ENCODE measurements at regions not wholly inside any gene's neighbourhood (a gene's known extent, or its start where the extent isn't known, plus 50 kb on each side); places are given as distances from the start of the nearest gene placed in this dataset.

DNA sequence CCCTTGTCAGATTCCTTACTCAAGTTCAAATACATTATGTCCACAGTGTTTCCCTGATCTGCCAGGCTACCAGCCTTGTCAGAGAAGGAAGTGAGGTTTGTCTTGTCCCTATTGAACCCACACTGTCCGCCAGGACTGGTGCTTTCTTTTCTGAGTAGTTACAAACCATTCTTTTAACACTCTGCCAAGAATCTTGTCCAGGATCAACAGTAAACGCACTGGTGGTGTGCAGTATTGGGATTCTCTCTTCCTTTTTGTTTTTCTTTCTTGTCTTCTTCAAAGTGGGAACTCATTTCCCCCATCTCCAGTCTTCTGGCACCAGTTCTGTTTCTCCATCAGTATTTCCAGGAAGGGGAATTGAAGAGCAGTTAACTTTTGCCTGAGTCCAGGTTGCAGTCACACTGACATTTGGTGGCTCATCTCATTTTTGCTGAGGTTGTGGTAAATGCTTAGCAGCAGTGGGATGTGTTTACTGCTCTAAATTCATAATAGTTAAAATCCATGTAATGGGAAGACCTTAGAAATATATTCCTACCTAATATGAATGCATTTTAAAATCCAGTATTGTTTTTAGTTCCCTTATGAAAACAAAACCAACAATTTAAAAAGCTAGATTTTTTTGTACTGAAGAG, 295.3 kb downstream of the PRL start:
- ATAC-seq (ENCODE audit: low read depth) (no peak), DNase-seq (ENCODE audit: low spot score in 2 of 2) (no peak)
- Mint-ChIP-seq H3K4me1 (no peaks in the 10 kb centered on the region), H3K9me3 (no peaks in the 10 kb centered on the region), H3K27ac (no peak overlapping the region), H3K27me3 (no peaks in the 10 kb centered on the region), H3K4me3 (no peak overlapping the region), H3K36me3 (no peaks in the 10 kb centered on the region)

DNA sequence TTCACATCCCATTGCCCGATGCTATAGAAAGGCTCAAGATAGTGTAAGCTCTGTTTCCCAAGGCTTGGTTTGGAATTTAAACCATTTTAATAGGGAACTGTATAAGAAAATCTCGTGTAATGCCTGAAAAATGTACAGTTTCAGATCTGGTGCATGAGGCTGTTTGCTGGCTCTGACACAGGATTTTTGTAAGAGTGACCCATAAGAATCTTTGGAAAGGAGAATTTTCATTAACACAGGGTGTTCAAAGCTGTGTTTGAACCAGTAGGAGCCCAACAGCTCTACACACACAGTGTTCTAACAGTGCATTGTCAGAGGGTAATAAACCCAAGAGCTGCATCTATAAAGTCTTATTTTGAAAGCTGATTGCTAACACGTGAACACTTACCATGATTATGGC, 293.5 kb downstream of the PRL start:
- H3K27ac Mint-ChIP-seq: no peak overlapping the region
- H3K27me3 Mint-ChIP-seq: no peaks in the 10 kb centered on the region
- H3K9me3 Mint-ChIP-seq: no peaks in the 10 kb centered on the region
- DNase-seq (ENCODE audit: low spot score in 2 of 2) (no peak), ATAC-seq (ENCODE audit: low read depth) (no peak)
- H3K4me1 Mint-ChIP-seq: no peaks in the 10 kb centered on the region
- no peak overlapping the region for H3K4me3 Mint-ChIP-seq
- no peaks in the 10 kb centered on the region for H3K36me3 Mint-ChIP-seq

DNA sequence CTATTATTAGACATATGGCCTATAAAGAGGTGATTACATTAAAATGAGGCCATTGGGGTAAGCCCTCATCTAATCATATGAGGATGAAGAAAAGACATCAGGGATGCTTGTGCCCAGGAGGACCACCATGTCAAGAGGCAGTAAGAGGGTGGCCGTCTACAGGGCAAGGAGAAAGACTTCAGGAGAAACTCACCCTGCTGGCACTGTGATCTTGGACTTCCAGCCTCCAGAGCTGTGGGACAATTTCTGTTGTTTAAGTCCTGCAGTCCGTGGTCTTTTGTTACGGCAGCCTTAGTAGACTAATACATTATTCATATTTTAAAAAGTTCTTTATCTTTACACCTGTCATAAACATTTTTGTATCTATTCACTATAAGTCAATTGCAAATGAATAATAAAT, 290.0 kb downstream of the PRL start:
- H3K4me3 Mint-ChIP-seq: no peak overlapping the region
- no peak for DNase-seq (ENCODE audit: low spot score in 2 of 2)
- no peak for ATAC-seq (ENCODE audit: low read depth)
- H3K27ac Mint-ChIP-seq: no peak overlapping the region
- H3K9me3 Mint-ChIP-seq: peaks cover 2% of the 10 kb centered on the region
- H3K4me1 Mint-ChIP-seq: no peaks in the 10 kb centered on the region
- H3K27me3 Mint-ChIP-seq: no peaks in the 10 kb centered on the region
- no peaks in the 10 kb centered on the region for H3K36me3 Mint-ChIP-seq

DNA sequence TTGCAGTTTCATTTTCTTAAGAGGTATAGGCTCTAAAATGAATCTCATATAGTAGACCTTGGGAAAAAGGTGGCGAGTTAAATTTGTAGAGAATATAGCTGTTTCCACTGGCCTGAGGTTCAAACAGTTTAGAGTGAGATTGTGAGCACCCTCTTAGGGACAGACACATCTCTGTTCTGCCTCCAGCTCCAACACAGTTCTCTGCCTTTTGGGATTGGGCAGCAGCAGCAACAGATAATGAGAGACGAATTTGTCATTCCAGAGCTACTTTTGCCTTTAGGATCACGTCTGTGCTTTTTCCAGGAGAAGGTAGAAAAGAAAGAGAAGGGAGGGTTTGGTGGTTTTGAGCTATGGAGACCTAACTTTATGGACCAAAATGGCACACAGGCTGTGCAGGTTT, 289.4 kb downstream of the PRL start:
- DNase-seq (ENCODE audit: low spot score in 2 of 2) (no peak), ATAC-seq (ENCODE audit: low read depth) (no peak)
- H3K27ac Mint-ChIP-seq: no peak overlapping the region
- H3K4me3 Mint-ChIP-seq: no peak overlapping the region
- H3K36me3 Mint-ChIP-seq: no peaks in the 10 kb centered on the region
- peaks cover 2% of the 10 kb centered on the region for H3K9me3 Mint-ChIP-seq
- no peaks in the 10 kb centered on the region for H3K27me3 Mint-ChIP-seq
- H3K4me1 Mint-ChIP-seq: no peaks in the 10 kb centered on the region

DNA sequence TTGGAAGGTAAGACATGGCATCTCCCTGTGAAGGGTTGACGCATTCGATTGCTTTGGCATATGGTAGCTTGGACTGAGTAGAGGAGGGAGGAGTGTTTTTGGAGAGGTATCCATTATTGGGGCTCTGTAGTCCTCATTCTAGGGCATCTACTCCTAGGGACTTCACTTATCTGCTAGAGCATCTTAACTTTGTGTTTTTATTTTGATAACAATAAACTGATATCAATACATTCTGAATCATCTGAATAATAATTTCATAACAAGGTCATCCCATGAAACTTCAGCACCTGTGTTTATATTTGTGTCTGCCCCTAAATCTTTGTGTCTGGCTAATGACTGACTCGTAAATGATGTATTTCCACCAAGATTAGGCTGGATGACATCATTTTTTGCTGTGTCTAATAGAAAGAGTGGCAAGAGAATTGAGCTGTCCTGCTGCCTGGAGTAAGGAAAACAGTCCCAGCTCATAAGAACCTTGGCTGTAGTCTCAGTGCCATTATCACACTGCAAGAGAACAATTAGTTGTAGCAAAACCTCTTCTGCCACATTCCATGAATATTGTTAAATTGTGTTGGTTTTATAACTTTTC, 288.5 kb downstream of the PRL start:
- DNase-seq (ENCODE audit: low spot score in 2 of 2): no peak
- Mint-ChIP-seq H3K9me3 (peaks cover 2% of the 10 kb centered on the region), H3K36me3 (no peaks in the 10 kb centered on the region), H3K27ac (no peak overlapping the region), H3K4me1 (no peaks in the 10 kb centered on the region), H3K27me3 (no peaks in the 10 kb centered on the region), H3K4me3 (no peak overlapping the region)
- no peak for ATAC-seq (ENCODE audit: low read depth)

DNA sequence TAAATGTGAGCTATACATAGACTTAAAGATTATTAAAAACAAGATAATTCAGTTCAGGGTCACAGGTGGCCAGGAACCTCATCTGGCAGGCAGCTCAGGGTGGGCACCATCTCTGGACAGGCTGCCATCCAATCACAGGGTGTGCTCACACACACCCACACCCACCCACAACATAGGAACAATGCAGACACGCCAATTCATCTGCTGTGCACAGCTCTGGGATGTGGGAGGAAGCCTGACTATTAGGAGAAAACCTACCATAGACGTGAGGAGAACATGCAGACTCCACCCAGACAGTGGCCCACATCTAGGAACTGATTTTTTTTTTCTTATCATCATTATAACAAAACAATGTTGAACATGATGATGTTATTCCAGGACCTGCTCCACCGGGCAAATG, 286.7 kb downstream of the PRL start:
- no peaks in the 10 kb centered on the region for H3K4me1 Mint-ChIP-seq
- H3K27ac Mint-ChIP-seq: no peak overlapping the region
- no peaks in the 10 kb centered on the region for H3K36me3 Mint-ChIP-seq
- H3K27me3 Mint-ChIP-seq: no peaks in the 10 kb centered on the region
- H3K9me3 Mint-ChIP-seq: peaks cover 6% of the 10 kb centered on the region
- DNase-seq (ENCODE audit: low spot score in 2 of 2) (no peak), ATAC-seq (ENCODE audit: low read depth) (no peak)
- no peak overlapping the region for H3K4me3 Mint-ChIP-seq

DNA sequence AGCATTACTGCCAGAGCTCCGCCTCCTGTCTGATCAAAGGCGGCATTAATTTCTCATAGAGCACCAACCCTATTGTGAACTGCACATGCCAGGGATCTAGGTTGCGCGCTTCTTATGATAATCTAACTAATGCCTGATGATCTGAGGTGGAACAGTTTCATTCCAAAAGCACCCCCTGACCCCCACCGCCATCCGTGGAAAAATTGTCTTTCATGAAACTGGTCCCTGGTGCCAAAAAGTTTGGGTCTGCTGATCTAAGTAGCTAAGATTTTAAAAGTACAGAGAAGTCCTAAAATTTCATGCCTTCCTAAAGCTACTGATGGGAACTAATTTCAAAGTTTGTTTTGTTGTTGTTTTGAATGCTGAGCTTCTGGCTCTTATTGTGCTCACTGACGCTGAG, 281.6 kb downstream of the PRL start:
- Mint-ChIP-seq H3K4me3 (no peak overlapping the region), H3K27me3 (no peaks in the 10 kb centered on the region), H3K9me3 (peaks cover 6% of the 10 kb centered on the region), H3K4me1 (no peaks in the 10 kb centered on the region), H3K27ac (no peak overlapping the region), H3K36me3 (no peaks in the 10 kb centered on the region)
- ATAC-seq (ENCODE audit: low read depth): no peak
- DNase-seq (ENCODE audit: low spot score in 2 of 2): no peak

DNA sequence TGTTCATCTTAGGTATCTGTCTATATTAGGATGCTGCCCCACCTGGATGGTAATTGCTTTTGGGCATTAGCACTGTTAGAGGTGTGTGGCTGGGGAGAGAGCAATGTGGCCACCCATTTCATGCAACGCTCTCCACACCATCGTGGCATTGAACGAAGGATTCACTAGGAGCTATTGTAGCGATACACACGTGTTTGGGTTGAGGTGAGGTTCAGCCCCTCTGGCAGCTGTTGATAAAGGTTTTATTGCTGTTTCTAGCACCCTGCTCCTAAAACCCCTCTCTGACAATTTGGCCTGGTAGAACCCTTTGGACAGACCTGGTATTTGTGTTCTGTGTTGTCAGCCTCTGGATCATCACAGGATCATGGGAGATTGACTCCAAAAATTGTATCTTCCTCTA, 280.9 kb downstream of the PRL start:
- ATAC-seq (ENCODE audit: low read depth) (no peak), DNase-seq (ENCODE audit: low spot score in 2 of 2) (no peak)
- Mint-ChIP-seq H3K4me1 (no peaks in the 10 kb centered on the region), H3K27me3 (no peaks in the 10 kb centered on the region), H3K27ac (no peak overlapping the region), H3K9me3 (peaks cover 6% of the 10 kb centered on the region), H3K4me3 (no peak overlapping the region), H3K36me3 (no peaks in the 10 kb centered on the region)

DNA sequence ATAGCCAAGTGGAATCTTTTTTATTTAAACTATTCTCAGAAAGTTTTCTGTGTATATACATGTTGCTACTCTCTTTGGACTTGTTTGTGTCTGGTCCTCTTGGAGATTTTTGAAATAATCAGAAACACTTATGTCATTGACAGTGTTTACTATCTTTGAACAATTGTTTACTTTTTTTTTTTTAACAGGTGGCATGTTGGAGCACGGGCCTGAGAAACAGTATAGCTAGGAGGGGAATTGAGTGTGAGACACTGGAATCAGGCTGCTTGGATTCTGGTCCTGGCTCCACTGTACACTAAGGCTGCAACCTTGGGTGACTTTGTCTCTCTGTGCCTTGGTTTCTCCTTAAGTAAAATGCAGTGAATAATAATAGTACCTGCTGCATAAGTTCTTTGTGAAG, 279.6 kb downstream of the PRL start:
- no peaks in the 10 kb centered on the region for H3K27me3 Mint-ChIP-seq
- H3K4me1 Mint-ChIP-seq: no peaks in the 10 kb centered on the region
- DNase-seq (ENCODE audit: low spot score in 2 of 2) (no peak), ATAC-seq (ENCODE audit: low read depth) (no peak)
- H3K4me3 Mint-ChIP-seq: no peak overlapping the region
- H3K27ac Mint-ChIP-seq: no peak overlapping the region
- peaks cover 6% of the 10 kb centered on the region for H3K9me3 Mint-ChIP-seq
- no peaks in the 10 kb centered on the region for H3K36me3 Mint-ChIP-seq

DNA sequence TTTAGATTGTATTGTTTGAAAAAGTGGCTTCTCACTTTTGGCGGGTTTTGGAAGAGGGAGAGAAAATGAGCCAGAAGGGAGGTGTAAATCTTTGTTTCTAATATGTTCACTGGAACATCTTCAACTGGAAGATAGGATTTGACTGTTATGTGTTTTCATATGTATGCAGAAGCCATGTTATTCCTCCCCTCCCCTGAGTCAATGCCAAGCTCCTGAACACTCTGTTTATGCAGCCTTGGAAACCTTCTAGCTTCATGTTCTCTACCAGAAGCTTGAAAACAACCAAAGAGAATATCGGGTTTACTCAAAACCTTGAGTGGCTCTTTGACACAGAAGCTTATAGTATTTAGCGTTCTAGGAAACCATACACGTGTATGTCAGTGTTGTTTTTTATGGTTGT, 279.1 kb downstream of the PRL start:
- H3K9me3 Mint-ChIP-seq: peaks cover 11% of the 10 kb centered on the region
- H3K27me3 Mint-ChIP-seq: no peaks in the 10 kb centered on the region
- no peak overlapping the region for H3K4me3 Mint-ChIP-seq
- no peak for ATAC-seq (ENCODE audit: low read depth)
- no peaks in the 10 kb centered on the region for H3K4me1 Mint-ChIP-seq
- no peak overlapping the region for H3K27ac Mint-ChIP-seq
- DNase-seq (ENCODE audit: low spot score in 2 of 2): no peak
- H3K36me3 Mint-ChIP-seq: no peaks in the 10 kb centered on the region

DNA sequence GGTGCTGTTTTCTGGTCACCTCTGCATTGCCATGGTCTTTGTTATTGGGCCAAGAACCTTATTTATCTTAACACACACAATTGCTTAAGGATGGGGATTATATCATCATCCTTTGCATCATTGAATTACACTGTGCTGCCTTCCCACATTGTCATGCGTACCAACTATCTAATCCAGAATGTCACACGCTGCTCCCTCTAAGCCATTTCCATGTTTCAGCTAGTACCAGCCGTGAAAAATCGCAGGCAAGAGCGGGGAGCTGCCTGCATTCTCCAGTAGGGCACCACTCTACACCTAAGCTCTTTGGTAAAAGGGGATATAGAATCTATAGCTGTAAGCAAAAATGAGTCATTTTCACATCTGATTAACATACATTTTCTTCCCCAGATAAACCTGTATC, 277.0 kb downstream of the PRL start:
- ATAC-seq (ENCODE audit: low read depth): no peak
- Mint-ChIP-seq H3K36me3 (no peaks in the 10 kb centered on the region), H3K27me3 (no peaks in the 10 kb centered on the region), H3K4me1 (no peaks in the 10 kb centered on the region), H3K27ac (no peak overlapping the region), H3K4me3 (no peak overlapping the region), H3K9me3 (peaks cover 8% of the 10 kb centered on the region)
- no peak for DNase-seq (ENCODE audit: low spot score in 2 of 2)

DNA sequence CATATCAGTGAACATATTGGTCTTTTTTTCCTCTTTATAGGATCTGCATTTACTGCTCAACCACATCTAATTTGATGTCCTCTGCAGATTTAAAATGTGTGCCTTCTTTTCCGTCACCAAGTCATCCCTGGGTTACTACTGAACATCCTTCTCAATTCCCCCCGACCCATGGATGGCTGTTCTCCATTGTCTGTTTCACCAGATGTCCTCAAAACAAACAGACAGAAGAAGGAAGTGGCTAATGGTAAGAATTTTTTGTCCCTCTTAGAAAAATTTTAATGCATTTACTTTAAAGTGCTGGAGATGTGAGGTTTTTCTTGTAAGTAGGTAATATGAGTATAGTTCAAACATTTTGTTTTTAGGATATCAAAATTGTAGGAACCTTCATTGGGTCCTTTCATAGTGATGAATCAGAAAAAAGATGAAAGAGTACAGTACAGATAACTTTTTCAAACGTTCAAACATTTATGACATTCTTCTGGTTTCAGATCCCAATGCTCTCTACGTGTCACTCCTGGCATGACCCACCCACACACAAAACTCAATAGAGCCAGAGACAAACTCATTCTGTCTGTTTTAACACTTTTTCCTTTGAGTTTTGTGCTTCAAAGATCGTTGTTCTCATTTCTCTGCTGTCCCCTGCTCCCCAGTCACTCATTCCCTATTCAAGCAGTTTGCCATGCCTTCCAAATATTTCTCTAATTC, 276.4 kb downstream of the PRL start:
- ATAC-seq (ENCODE audit: low read depth) (no peak), DNase-seq (ENCODE audit: low spot score in 2 of 2) (no peak)
- Mint-ChIP-seq H3K27ac (no peak overlapping the region), H3K4me1 (no peaks in the 10 kb centered on the region), H3K27me3 (no peaks in the 10 kb centered on the region), H3K9me3 (peaks cover 8% of the 10 kb centered on the region), H3K36me3 (no peaks in the 10 kb centered on the region), H3K4me3 (no peak overlapping the region)

DNA sequence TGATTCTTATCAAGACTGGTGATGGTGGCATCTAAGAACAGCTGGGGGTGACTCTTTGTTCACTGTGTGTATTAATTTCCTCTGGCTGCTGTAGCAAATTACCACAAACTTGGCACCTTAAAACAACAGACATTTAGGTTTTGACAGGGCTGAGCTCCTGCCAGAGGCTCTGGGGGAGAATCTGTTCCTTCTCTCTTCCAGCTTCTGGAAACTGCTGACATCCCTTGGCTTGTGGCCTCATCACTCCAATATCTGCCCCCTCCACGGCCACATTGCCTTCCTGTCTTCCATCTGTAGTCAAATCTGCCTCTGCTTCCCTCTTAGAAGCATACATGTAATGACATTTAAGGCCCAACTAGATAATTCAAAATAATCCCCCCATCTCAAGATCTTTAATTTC, 274.9 kb downstream of the PRL start:
- Mint-ChIP-seq H3K27me3 (no peaks in the 10 kb centered on the region), H3K4me3 (no peak overlapping the region), H3K9me3 (peaks cover 8% of the 10 kb centered on the region), H3K4me1 (no peaks in the 10 kb centered on the region), H3K36me3 (no peaks in the 10 kb centered on the region), H3K27ac (no peak overlapping the region)
- DNase-seq (ENCODE audit: low spot score in 2 of 2) (no peak), ATAC-seq (ENCODE audit: low read depth) (no peak)

DNA sequence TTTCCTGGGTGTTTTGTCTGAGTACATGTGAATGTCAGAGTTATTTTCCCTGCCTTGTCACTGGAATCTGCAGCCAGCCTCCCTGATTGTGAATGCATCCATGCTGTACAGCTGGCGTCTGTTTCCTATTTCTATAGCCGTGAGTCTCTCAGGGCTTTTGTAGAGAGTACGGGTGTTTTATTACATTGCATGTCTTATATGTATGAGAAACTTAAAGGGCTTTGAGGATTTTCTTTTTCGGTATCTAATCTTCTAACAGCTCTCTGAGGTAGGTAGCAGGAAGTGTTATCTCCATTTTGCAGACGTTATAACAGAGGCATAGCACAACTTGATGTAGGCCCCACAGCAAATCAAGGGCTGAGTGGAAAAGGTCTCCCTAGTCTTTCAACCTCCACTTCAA, 272.9 kb downstream of the PRL start:
- Mint-ChIP-seq H3K27ac (no peak overlapping the region), H3K36me3 (no peaks in the 10 kb centered on the region), H3K27me3 (peaks cover 1% of the 10 kb centered on the region), H3K4me1 (no peaks in the 10 kb centered on the region), H3K9me3 (peaks cover 8% of the 10 kb centered on the region), H3K4me3 (no peak overlapping the region)
- no peak for ATAC-seq (ENCODE audit: low read depth)
- no peak for DNase-seq (ENCODE audit: low spot score in 2 of 2)

DNA sequence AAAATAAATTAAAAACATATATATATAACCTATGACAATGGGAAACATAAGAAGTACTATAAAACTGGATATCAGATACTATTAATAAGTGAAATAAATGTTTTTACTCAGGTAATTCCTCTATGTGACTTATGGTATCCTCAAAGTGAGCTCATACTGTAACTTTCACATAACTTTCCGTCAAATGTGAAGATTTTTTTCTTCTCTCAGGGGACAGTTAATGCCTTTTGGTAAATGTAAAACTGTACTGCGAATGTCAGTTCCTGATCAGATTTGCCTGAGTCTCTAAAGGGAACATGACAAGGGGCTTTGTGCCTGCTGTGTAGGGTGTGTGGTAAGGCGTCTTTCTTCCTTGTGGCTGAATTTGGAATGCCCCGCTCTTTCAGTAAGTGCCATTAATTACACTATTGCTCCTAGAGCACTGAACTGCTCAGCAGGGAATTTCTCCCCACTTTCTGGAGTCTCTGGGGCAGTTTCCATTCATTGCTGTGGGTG, 271.8 kb downstream of the PRL start:
- DNase-seq (ENCODE audit: low spot score in 2 of 2): no peak
- Mint-ChIP-seq H3K9me3 (peaks cover 8% of the 10 kb centered on the region), H3K27me3 (peaks cover 1% of the 10 kb centered on the region), H3K36me3 (no peaks in the 10 kb centered on the region), H3K4me1 (no peaks in the 10 kb centered on the region), H3K27ac (no peak overlapping the region), H3K4me3 (no peak overlapping the region)
- no peak for ATAC-seq (ENCODE audit: low read depth)

Data from memory B cell (primary cell).